Body of pancreas (tissue), 4 donors: ENCODE measurements at regions not wholly inside any gene's neighbourhood (a gene's known extent, or its start where the extent isn't known, plus 50 kb on each side); places are given as distances from the start of the nearest gene placed in this dataset.
"Not testable (repeated sequence)": the region's sequence is repeated elsewhere in the genome, so short reads cannot be mapped to it uniquely, and the experiment has no call there.

Source experiments
- ATAC-seq: fragments of 150-250 bp; one replicate; pipeline ENCODE4 v1.9.1; 2016
- DNase-seq, 4 donors: peaks; one replicate each; pipeline ENCODE4 v3.0.0-alpha.2; 2019
- H3K27ac ChIP-seq, 4 donors: fragments of 200-600 bp; sonication (generic); 1 replicate in 3 of 4; 2 replicates in 1 of 4; pipeline versions ENCODE4 v1.5.1 to v1.6.1; 2016 to 2019; ENCODE audit warnings: mild to moderate bottlenecking in 1 of 4, mixed read lengths in 1 of 4, moderate library complexity in 1 of 4
- H3K27me3 ChIP-seq, 2 donors: fragments of 200-600 bp; sonication (generic); one replicate each; pipeline ENCODE4 v1.6.0; 2016; ENCODE audit warnings: mild to moderate bottlenecking in 1 of 2
- H3K36me3 ChIP-seq, 2 donors: fragments of 200-600 bp; sonication (generic); replicated peaks in 1 of 2; 2 replicates each; pipeline ENCODE4 v1.5.1; 2016; ENCODE audit warnings: low read depth in 2 of 2; ENCODE audit not compliant: insufficient read depth in 1 of 2
- H3K4me1 ChIP-seq: fragments of 200-600 bp; sonication (generic); one replicate; pipeline ENCODE4 v1.6.0; 2016
- H3K4me3 ChIP-seq, 2 donors: fragments of 200-600 bp; sonication (generic); 1 replicate in 1 of 2; 2 replicates in 1 of 2; pipeline ENCODE4 v1.5.1; 2016 to 2019
- H3K9me3 ChIP-seq, 3 donors: fragments of 200-600 bp; sonication (generic); 1 replicate in 2 of 3; 2 replicates in 1 of 3; pipeline ENCODE4 v1.5.1; 2016
- CTCF ChIP-seq, 7 experiments: fragments of 450-650 bp in 4 of 7; fragments of 200-600 bp in 3 of 7; sonication (generic) in 3 of 7; IDR thresholded peaks; one replicate each; pipeline ENCODE4 v1.5.1; 2016 to 2019; ENCODE audit warnings: antibody characterized with exemption in 7 of 7
- POLR2A ChIP-seq, 3 donors: fragments of 450-650 bp; IDR thresholded peaks; one replicate each; pipeline ENCODE4 v1.6.1; 2016; ENCODE audit warnings: antibody characterized with exemption in 3 of 3, mild to moderate bottlenecking in 2 of 3
- WGBS, 2 donors: methylation state at CpG; one replicate each; pipeline ENCODE4 v1.1.5; 2017; 5-methylcytosine and 5-hydroxymethylcytosine counted together
- intact Hi-C: fragments of 100-400 bp; cut with DNase I; formaldehyde crosslinking; loops from one replicate; pipeline ENCODE4 v1.15.1; 2023

GRCh38 chr11:97048481-97048880 lies 658.7 kb downstream of the JRKL start:
- Histone ChIP-seq H3K9me3 (no peaks in the 10 kb centered on the region), H3K27me3 (no peaks in the 10 kb centered on the region), H3K36me3 (no peaks in the 10 kb centered on the region), H3K4me3 (no peak overlapping the region), H3K27ac (no peak overlapping the region), H3K4me1 (no peaks in the 10 kb centered on the region)
- DNase-seq, result no peak
- TF ChIP-seq POLR2A (IDR thresholded peaks at IDR 0.05) (no peak), CTCF (IDR thresholded peaks at IDR 0.05) (no peak)
- 11 to 12% methylated on average over 3 of the region's 3 CpGs for WGBS, 2 donors
- ATAC-seq, result no peak
- intact Hi-C loops, result no loop called here

- no peak for ATAC-seq
- H3K27me3 ChIP-seq, result no peaks in the 10 kb centered on the region
- H3K4me3 ChIP-seq, result no peak overlapping the region
- H3K36me3 ChIP-seq, result no peaks in the 10 kb centered on the region
- no peaks in the 10 kb centered on the region for H3K9me3 ChIP-seq
- intact Hi-C loops, result no loop called here
- TF ChIP-seq CTCF (IDR thresholded peaks at IDR 0.05) (no peak), POLR2A (IDR thresholded peaks at IDR 0.05) (no peak)
- no peaks in the 10 kb centered on the region for H3K4me1 ChIP-seq
- WGBS, 2 donors, result 75 to 89% methylated on average over 1 of the region's 1 CpG
- H3K27ac ChIP-seq, result no peak overlapping the region
- DNase-seq, result no peak
Measured at GRCh38 chr11:97060184-97060583, 670.4 kb downstream of the JRKL start.

- DNase-seq (no peak), ATAC-seq (no peak)
- 58 to 68% methylated on average over 3 of the region's 3 CpGs for WGBS, 2 donors
- no peak for TF ChIP-seq CTCF (IDR thresholded peaks at IDR 0.05)
- TF ChIP-seq POLR2A (IDR thresholded peaks at IDR 0.05), result no peak
- H3K9me3 ChIP-seq, result peaks cover 0 to 14% (median 0%) of the 10 kb centered on the region in 3 donors
- no peaks in the 10 kb centered on the region for H3K27me3 ChIP-seq
- no peaks in the 10 kb centered on the region for H3K4me1 ChIP-seq
- no peak overlapping the region for H3K4me3 ChIP-seq
- intact Hi-C loops, result no loop called here
- no peaks in the 10 kb centered on the region for H3K36me3 ChIP-seq
- H3K27ac ChIP-seq, result no peak overlapping the region
Measured at GRCh38 chr11:97069160-97069559, 679.3 kb downstream of the JRKL start.

GRCh38 chr11:97072420-97072819 lies 682.6 kb downstream of the JRKL start:
- DNase-seq, result no peak
- 51 to 61% methylated on average over 2 of the region's 2 CpGs for WGBS, 2 donors
- H3K4me1 ChIP-seq, result no peaks in the 10 kb centered on the region
- H3K27me3 ChIP-seq, result no peaks in the 10 kb centered on the region
- H3K27ac ChIP-seq, result no peak overlapping the region
- intact Hi-C loops, result no loop called here
- no peak overlapping the region for H3K4me3 ChIP-seq
- TF ChIP-seq POLR2A (IDR thresholded peaks at IDR 0.05) (no peak), CTCF (IDR thresholded peaks at IDR 0.05) (no peak)
- no peaks in the 10 kb centered on the region for H3K36me3 ChIP-seq
- H3K9me3 ChIP-seq, result peaks cover 0 to 19% (median 0%) of the 10 kb centered on the region in 3 donors
- no peak for ATAC-seq

GRCh38 chr11:97076666-97077065 lies 686.9 kb downstream of the JRKL start:
- H3K36me3 ChIP-seq, H3K4me3 ChIP-seq, ATAC-seq, intact Hi-C loops, H3K27ac ChIP-seq, DNase-seq, H3K27me3 ChIP-seq, H3K4me1 ChIP-seq: not testable (repeated sequence)
- peaks cover 0 to 19% (median 0%) of the 10 kb centered on the region in 3 donors for H3K9me3 ChIP-seq
- 84 to 93% methylated on average over 9 to 19 of the region's 19 CpGs for WGBS, 2 donors
